ENCODE measurements at regions not wholly inside any gene's neighbourhood (a gene's known extent, or its start where the extent isn't known, plus 50 kb on each side); places are given as distances from the start of the nearest gene placed in this dataset.

DNA sequence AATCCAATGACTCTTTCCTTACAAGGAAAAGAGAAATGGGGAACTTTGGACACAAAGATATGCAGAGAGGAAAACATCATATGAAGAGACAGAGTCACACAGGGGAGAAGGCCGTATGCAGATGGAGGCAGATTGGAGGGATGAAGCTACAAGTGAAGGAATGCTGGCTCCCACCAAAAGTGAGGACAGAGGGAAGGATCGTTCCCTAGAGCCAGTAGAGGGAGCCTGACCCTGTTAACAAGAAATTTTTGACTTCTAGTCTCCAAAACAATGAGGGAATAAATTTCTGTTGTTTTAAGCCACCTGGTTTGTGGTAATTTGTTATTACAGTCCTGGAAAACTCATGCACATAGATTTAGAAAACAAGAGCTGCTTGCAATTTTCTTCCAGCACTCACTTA is 169.3 kb downstream of the PMAIP1 start:
- TF ChIP-seq, protein P1, sequence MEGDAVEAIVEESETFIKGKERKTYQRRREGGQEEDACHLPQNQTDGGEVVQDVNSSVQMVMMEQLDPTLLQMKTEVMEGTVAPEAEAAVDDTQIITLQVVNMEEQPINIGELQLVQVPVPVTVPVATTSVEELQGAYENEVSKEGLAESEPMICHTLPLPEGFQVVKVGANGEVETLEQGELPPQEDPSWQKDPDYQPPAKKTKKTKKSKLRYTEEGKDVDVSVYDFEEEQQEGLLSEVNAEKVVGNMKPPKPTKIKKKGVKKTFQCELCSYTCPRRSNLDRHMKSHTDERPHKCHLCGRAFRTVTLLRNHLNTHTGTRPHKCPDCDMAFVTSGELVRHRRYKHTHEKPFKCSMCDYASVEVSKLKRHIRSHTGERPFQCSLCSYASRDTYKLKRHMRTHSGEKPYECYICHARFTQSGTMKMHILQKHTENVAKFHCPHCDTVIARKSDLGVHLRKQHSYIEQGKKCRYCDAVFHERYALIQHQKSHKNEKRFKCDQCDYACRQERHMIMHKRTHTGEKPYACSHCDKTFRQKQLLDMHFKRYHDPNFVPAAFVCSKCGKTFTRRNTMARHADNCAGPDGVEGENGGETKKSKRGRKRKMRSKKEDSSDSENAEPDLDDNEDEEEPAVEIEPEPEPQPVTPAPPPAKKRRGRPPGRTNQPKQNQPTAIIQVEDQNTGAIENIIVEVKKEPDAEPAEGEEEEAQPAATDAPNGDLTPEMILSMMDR (IDR thresholded peaks at IDR 0.05; ENCODE audit: insufficient read depth, low read length): no peak
- TF ChIP-seq GABPA (IDR thresholded peaks at IDR 0.05; ENCODE audit: low read depth): no peak
- TF ChIP-seq, protein P2, sequence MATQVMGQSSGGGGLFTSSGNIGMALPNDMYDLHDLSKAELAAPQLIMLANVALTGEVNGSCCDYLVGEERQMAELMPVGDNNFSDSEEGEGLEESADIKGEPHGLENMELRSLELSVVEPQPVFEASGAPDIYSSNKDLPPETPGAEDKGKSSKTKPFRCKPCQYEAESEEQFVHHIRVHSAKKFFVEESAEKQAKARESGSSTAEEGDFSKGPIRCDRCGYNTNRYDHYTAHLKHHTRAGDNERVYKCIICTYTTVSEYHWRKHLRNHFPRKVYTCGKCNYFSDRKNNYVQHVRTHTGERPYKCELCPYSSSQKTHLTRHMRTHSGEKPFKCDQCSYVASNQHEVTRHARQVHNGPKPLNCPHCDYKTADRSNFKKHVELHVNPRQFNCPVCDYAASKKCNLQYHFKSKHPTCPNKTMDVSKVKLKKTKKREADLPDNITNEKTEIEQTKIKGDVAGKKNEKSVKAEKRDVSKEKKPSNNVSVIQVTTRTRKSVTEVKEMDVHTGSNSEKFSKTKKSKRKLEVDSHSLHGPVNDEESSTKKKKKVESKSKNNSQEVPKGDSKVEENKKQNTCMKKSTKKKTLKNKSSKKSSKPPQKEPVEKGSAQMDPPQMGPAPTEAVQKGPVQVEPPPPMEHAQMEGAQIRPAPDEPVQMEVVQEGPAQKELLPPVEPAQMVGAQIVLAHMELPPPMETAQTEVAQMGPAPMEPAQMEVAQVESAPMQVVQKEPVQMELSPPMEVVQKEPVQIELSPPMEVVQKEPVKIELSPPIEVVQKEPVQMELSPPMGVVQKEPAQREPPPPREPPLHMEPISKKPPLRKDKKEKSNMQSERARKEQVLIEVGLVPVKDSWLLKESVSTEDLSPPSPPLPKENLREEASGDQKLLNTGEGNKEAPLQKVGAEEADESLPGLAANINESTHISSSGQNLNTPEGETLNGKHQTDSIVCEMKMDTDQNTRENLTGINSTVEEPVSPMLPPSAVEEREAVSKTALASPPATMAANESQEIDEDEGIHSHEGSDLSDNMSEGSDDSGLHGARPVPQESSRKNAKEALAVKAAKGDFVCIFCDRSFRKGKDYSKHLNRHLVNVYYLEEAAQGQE (IDR thresholded peaks at IDR 0.05; ENCODE audit: insufficient replicate concordance, low read depth): no peak

All from HL-60 (cell line).